ENCODE measurements at regions not wholly inside any gene's neighbourhood (a gene's known extent, or its start where the extent isn't known, plus 50 kb on each side); places are given as distances from the start of the nearest gene placed in this dataset.
A peak's percentile ranks its signal among the peaks of the same experiment; 100 is the strongest.

GRCh38 chr7:127516320-127516719 is 69.1 kb downstream of the GCC1 start:
- no peaks in the 10 kb centered on the region for H3K79me2 ChIP-seq (ENCODE audit: low read depth)
- Mint-ChIP-seq H3K27me3 (ENCODE audit: insufficient read depth, low read depth) (peaks cover 4% of the 10 kb centered on the region), H3K9me3 (peaks cover 8% of the 10 kb centered on the region), H3K36me3 (no peaks in the 10 kb centered on the region), H3K4me1 (no peaks in the 10 kb centered on the region), H3K27ac (no peak overlapping the region), H3K4me3 (no peak overlapping the region)
- H3K4me2 ChIP-seq, result no peak overlapping the region
- H3K4me3 ChIP-seq, result no peak overlapping the region
- H3K27ac ChIP-seq, result no peak overlapping the region
- H3K27me3 ChIP-seq, result peaks cover 40% of the 10 kb centered on the region
- TF ChIP-seq CTCF (IDR thresholded peaks at IDR 0.05) (no peak), EZH2 (IDR thresholded peaks at IDR 0.05) (no peak), EZH2phosphoT487 (IDR thresholded peaks at IDR 0.05) (no peak)
- no peaks in the 10 kb centered on the region for H3K9me3 ChIP-seq (ENCODE audit: low read depth)
- no peak overlapping the region for H2AFZ ChIP-seq (replicated peaks)
- H3K36me3 ChIP-seq, result no peaks in the 10 kb centered on the region
- H3K9ac ChIP-seq, result no peak overlapping the region
- H4K20me1 ChIP-seq (ENCODE audit: low read depth), result no peaks in the 10 kb centered on the region
- no peaks in the 10 kb centered on the region for H3F3A ChIP-seq (ENCODE audit: low read depth)
- H3K4me1 ChIP-seq, result no peaks in the 10 kb centered on the region
- no peak for DNase-seq (ENCODE audit: low spot score)

- Histone ChIP-seq H3K27me3 (peaks cover 58% of the 10 kb centered on the region), H3K36me3 (no peaks in the 10 kb centered on the region), H3K9me3 (ENCODE audit: low read depth) (no peaks in the 10 kb centered on the region), H3K4me3 (no peak overlapping the region), H3K9ac (no peak overlapping the region), H2AFZ (replicated peaks) (no peak overlapping the region), H3K27ac (no peak overlapping the region), H3K79me2 (ENCODE audit: low read depth) (no peaks in the 10 kb centered on the region), H4K20me1 (ENCODE audit: low read depth) (no peaks in the 10 kb centered on the region), H3F3A (ENCODE audit: low read depth) (no peaks in the 10 kb centered on the region), H3K4me2 (no peak overlapping the region), H3K4me1 (no peaks in the 10 kb centered on the region)
- H3K4me1 Mint-ChIP-seq, result no peaks in the 10 kb centered on the region
- no peak for TF ChIP-seq EZH2 (IDR thresholded peaks at IDR 0.05)
- TF ChIP-seq EZH2phosphoT487 (IDR thresholded peaks at IDR 0.05), result no peak
- TF ChIP-seq CTCF (IDR thresholded peaks at IDR 0.05), result peak; percentile 54
- no peak overlapping the region for H3K4me3 Mint-ChIP-seq
- DNase-seq (ENCODE audit: low spot score), result peak; percentile 56
- no peaks in the 10 kb centered on the region for H3K9me3 Mint-ChIP-seq
- H3K27ac Mint-ChIP-seq, result no peak overlapping the region
- H3K36me3 Mint-ChIP-seq, result no peaks in the 10 kb centered on the region
- no peaks in the 10 kb centered on the region for H3K27me3 Mint-ChIP-seq (ENCODE audit: insufficient read depth, low read depth)
Observed at GRCh38 chr7:127514499-127514898, 70.9 kb downstream of the GCC1 start.

GRCh38 chr7:127513311-127513710 is 72.1 kb downstream of the GCC1 start:
- Histone ChIP-seq H3K4me1 (no peaks in the 10 kb centered on the region), H3K79me2 (ENCODE audit: low read depth) (no peaks in the 10 kb centered on the region), H3K9ac (no peak overlapping the region), H3K27ac (no peak overlapping the region), H3K27me3 (peaks cover 69% of the 10 kb centered on the region), H4K20me1 (ENCODE audit: low read depth) (no peaks in the 10 kb centered on the region), H3K9me3 (ENCODE audit: low read depth) (no peaks in the 10 kb centered on the region), H3K4me2 (no peak overlapping the region), H3F3A (ENCODE audit: low read depth) (no peaks in the 10 kb centered on the region), H3K36me3 (no peaks in the 10 kb centered on the region), H3K4me3 (no peak overlapping the region), H2AFZ (replicated peaks) (no peak overlapping the region)
- Mint-ChIP-seq H3K4me1 (no peaks in the 10 kb centered on the region), H3K4me3 (no peak overlapping the region), H3K27ac (no peak overlapping the region), H3K36me3 (no peaks in the 10 kb centered on the region), H3K9me3 (no peaks in the 10 kb centered on the region), H3K27me3 (ENCODE audit: insufficient read depth, low read depth) (no peaks in the 10 kb centered on the region)
- TF ChIP-seq EZH2phosphoT487 (IDR thresholded peaks at IDR 0.05) (no peak), EZH2 (IDR thresholded peaks at IDR 0.05) (no peak), CTCF (IDR thresholded peaks at IDR 0.05) (no peak)
- DNase-seq (ENCODE audit: low spot score), result no peak

Measured in neural progenitor cell (in vitro differentiated cells).